ENCODE measurements at regions not wholly inside any gene's neighbourhood (a gene's known extent, or its start where the extent isn't known, plus 50 kb on each side); places are given as distances from the start of the nearest gene placed in this dataset.

DNA sequence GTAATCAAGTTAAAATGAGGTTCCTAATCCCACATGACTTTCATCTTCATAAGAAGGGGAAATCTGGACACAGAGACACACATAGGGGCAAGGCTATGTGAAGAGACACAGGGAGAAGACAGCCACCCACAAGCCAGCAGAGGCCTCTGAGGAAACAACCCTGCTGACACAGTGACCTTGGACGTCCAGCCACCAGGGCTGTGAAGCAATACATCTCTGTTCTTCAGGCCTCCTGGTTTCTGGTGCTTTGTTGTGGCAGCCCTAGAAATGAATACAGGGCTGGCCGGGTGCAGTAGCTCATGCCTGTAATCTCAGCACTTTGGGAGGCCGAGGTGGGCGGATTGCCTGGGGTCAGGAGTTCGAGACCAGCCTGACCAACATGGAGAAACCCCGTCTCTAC, 183.9 kb downstream of the CXCL12 start:
- TF ChIP-seq POLR2AphosphoS5 (IDR thresholded peaks at IDR 0.05): no peak
- TF ChIP-seq, protein P1, sequence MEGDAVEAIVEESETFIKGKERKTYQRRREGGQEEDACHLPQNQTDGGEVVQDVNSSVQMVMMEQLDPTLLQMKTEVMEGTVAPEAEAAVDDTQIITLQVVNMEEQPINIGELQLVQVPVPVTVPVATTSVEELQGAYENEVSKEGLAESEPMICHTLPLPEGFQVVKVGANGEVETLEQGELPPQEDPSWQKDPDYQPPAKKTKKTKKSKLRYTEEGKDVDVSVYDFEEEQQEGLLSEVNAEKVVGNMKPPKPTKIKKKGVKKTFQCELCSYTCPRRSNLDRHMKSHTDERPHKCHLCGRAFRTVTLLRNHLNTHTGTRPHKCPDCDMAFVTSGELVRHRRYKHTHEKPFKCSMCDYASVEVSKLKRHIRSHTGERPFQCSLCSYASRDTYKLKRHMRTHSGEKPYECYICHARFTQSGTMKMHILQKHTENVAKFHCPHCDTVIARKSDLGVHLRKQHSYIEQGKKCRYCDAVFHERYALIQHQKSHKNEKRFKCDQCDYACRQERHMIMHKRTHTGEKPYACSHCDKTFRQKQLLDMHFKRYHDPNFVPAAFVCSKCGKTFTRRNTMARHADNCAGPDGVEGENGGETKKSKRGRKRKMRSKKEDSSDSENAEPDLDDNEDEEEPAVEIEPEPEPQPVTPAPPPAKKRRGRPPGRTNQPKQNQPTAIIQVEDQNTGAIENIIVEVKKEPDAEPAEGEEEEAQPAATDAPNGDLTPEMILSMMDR (IDR thresholded peaks at IDR 0.05): no peak
- no peak for TF ChIP-seq EP300 (IDR thresholded peaks at IDR 0.05)
- no peak for TF ChIP-seq POLR2A (IDR thresholded peaks at IDR 0.05)

Measured in gastroesophageal sphincter (tissue), 3 donors.